IMR-90 (cell line): ENCODE measurements at regions not wholly inside any gene's neighbourhood (a gene's known extent, or its start where the extent isn't known, plus 50 kb on each side); places are given as distances from the start of the nearest gene placed in this dataset.

Experiments
- MAZ ChIP-seq: IDR thresholded peaks from 2 replicates; pipeline ENCODE4 v1.6.1; 2012; ENCODE audit warnings: low read depth, mild to moderate bottlenecking, low read length, improper control_type of control experiment, moderate library complexity, borderline replicate concordance
- NFE2L2 ChIP-seq: fragments of 150-350 bp; IDR thresholded peaks from 2 replicates; pipeline ENCODE4 v1.6.1; 2016; ENCODE audit warnings: low read depth, mild to moderate bottlenecking, low read length
- SMC3 ChIP-seq: fragments of 150-350 bp; IDR thresholded peaks from 2 replicates; pipeline ENCODE4 v1.6.1; 2016; ENCODE audit warnings: low read depth, mild to moderate bottlenecking, antibody characterized with exemption, low read length, moderate library complexity
- TF ChIP-seq, protein P1 (sequence below): conservative IDR thresholded peaks from 2 replicates; pipeline ENCODE4 v1.5.1; 2012; ENCODE audit warnings: mild to moderate bottlenecking, low read depth, low read length, improper control_type of control experiment

GRCh38 chr7:159210581-159211235, 66.0 kb upstream of the VIPR2 start:
- TF ChIP-seq, protein P1, sequence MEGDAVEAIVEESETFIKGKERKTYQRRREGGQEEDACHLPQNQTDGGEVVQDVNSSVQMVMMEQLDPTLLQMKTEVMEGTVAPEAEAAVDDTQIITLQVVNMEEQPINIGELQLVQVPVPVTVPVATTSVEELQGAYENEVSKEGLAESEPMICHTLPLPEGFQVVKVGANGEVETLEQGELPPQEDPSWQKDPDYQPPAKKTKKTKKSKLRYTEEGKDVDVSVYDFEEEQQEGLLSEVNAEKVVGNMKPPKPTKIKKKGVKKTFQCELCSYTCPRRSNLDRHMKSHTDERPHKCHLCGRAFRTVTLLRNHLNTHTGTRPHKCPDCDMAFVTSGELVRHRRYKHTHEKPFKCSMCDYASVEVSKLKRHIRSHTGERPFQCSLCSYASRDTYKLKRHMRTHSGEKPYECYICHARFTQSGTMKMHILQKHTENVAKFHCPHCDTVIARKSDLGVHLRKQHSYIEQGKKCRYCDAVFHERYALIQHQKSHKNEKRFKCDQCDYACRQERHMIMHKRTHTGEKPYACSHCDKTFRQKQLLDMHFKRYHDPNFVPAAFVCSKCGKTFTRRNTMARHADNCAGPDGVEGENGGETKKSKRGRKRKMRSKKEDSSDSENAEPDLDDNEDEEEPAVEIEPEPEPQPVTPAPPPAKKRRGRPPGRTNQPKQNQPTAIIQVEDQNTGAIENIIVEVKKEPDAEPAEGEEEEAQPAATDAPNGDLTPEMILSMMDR: no peak
- no peak for TF ChIP-seq MAZ
- TF ChIP-seq NFE2L2: no peak
- TF ChIP-seq SMC3: no peak
